ENCODE measurements at regions not wholly inside any gene's neighbourhood (a gene's known extent, or its start where the extent isn't known, plus 50 kb on each side); places are given as distances from the start of the nearest gene placed in this dataset.

DNA sequence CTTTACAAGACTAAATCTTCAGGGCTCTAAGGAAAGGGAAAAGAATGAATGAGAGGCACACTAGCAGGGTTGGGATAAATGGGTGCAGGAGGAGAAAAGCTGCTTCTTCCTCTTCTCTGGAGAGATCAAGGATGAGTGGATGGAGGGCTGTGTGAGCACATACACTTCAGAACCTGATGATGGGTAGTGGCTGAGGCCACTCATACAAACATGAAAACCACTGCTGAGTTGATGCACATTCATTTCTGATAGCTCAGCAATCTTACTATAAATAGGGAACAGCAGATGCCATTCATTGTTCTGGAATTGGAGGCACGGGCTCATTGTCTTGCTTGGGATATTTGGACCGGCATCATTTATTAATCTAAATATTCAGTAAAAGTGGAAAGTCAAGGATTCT, 152.4 kb upstream of the KCTD1 start:
- in situ Hi-C loops (cut with HindIII; ENCODE audit: low sequenced_read_pairs) = no loop called here
- DNase-seq (ENCODE audit: low read depth, low spot score) = no peak
- no peak overlapping the region for H3K4me3 ChIP-seq (ENCODE audit: low read depth, low read length)
- TF ChIP-seq, protein P1, sequence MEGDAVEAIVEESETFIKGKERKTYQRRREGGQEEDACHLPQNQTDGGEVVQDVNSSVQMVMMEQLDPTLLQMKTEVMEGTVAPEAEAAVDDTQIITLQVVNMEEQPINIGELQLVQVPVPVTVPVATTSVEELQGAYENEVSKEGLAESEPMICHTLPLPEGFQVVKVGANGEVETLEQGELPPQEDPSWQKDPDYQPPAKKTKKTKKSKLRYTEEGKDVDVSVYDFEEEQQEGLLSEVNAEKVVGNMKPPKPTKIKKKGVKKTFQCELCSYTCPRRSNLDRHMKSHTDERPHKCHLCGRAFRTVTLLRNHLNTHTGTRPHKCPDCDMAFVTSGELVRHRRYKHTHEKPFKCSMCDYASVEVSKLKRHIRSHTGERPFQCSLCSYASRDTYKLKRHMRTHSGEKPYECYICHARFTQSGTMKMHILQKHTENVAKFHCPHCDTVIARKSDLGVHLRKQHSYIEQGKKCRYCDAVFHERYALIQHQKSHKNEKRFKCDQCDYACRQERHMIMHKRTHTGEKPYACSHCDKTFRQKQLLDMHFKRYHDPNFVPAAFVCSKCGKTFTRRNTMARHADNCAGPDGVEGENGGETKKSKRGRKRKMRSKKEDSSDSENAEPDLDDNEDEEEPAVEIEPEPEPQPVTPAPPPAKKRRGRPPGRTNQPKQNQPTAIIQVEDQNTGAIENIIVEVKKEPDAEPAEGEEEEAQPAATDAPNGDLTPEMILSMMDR (IDR thresholded peaks at IDR 0.05; ENCODE audit: low read depth, low read length) = no peak

DNA sequence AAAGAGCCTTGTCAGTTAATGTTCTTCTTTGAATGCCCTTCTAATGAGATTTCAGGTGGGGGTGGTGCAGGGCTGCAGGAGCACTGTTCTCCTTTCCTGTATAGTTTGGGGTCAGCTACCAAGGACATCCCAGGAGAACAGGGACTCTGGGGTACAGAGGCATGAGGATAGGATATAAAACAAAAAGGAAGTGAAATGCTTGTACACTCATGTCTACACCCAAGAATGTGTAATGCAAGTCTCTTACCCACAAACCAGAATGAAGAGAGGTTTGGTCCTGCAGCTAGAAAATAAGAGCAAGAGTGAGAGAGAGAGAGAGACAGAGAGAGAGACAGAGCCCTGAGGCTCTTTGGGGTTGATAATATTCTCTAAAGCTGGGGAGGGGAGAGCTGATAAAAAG, 151.8 kb upstream of the KCTD1 start:
- no peak overlapping the region for H3K4me3 ChIP-seq (ENCODE audit: low read depth, low read length)
- no peak for DNase-seq (ENCODE audit: low read depth, low spot score)
- in situ Hi-C loops (cut with HindIII; ENCODE audit: low sequenced_read_pairs) = no loop called here

DNA sequence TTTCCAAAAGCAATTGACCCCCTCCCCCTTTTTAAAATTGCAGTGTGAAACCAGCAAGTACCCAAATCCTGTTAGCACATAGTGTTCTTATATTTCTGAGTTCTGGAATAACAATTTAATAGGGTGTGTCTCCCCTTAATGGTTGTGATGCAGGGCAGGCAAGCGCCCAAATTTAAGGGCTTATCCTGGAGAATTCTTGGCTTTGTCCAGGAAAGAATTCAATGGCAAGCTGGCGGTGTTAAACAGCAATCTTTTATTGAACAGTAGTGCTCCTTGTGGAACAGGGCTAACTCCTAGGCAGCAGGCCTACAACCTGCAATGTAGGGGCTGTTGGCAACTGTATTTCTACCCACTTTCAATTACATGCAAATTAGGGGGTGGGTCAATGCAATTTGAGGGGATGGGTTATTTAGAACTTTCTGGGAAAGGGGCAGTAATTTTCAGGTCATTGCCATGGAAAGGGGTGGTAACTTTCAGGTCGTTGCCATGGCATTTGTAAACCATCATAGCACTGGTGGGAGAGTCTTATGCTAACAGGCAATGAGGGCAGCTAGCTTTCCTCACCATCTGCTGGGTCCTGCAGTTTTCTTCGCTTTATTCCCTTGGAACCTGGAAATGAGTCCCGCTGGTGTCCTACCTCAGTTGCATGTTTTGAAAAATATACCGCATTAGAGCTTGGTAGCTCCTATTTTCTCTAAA, 149.0 kb upstream of the KCTD1 start:
- in situ Hi-C loops (cut with HindIII; ENCODE audit: low sequenced_read_pairs) = no loop called here
- no peak for DNase-seq (ENCODE audit: low read depth, low spot score)
- H3K4me3 ChIP-seq (ENCODE audit: low read depth, low read length) = no peak overlapping the region
- TF ChIP-seq, protein P1 (IDR thresholded peaks at IDR 0.05; ENCODE audit: low read depth, low read length) = no peak

More for the DNA sequence above, 151.8 kb upstream of the KCTD1 start:
- TF ChIP-seq, protein P1 (IDR thresholded peaks at IDR 0.05; ENCODE audit: low read depth, low read length) = no peak

DNA sequence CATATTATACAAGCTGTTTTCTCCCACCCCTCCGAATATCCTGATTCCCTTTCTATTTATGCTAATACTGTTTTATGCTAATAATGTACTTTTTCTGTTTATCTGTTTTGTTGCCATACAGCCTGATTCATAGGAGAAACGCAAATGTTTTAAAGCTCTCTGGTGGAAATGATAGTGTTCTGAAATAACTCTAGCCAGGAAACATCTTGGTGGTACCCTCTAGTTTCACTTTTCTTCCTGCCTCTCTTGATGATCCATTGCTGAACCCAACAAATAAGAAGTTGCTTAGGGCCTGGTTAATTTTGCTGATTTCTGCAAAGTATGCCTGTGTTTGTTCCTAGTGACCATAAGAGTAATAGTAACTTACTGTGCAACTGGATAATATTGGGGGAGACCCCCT, 148.4 kb upstream of the KCTD1 start:
- no peak for DNase-seq (ENCODE audit: low read depth, low spot score)
- TF ChIP-seq, protein P1 (IDR thresholded peaks at IDR 0.05; ENCODE audit: low read depth, low read length) = no peak
- in situ Hi-C loops (cut with HindIII; ENCODE audit: low sequenced_read_pairs) = no loop called here
- H3K4me3 ChIP-seq (ENCODE audit: low read depth, low read length) = no peak overlapping the region

DNA sequence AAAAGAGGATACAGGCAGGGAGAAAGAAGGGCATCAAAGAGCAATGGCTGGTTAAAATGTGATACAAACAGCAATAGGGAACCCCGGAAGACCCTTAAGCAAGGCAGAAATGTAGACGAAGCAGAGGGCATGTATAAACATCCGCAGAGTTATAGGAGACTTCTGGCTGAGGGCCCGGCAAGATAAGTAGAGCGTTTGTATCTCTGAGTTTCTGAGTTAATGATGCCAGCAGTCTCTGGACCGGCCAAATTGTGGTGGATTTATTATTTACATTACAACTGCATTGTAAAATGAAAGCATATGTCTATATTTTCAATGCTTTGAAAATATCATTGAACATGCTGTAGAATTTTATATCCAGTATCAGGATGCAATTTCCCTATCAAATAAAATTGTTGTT, 148.0 kb upstream of the KCTD1 start:
- TF ChIP-seq, protein P1 (IDR thresholded peaks at IDR 0.05; ENCODE audit: low read depth, low read length) = no peak
- DNase-seq (ENCODE audit: low read depth, low spot score) = no peak
- in situ Hi-C loops (cut with HindIII; ENCODE audit: low sequenced_read_pairs) = no loop called here
- H3K4me3 ChIP-seq (ENCODE audit: low read depth, low read length) = no peak overlapping the region

DNA sequence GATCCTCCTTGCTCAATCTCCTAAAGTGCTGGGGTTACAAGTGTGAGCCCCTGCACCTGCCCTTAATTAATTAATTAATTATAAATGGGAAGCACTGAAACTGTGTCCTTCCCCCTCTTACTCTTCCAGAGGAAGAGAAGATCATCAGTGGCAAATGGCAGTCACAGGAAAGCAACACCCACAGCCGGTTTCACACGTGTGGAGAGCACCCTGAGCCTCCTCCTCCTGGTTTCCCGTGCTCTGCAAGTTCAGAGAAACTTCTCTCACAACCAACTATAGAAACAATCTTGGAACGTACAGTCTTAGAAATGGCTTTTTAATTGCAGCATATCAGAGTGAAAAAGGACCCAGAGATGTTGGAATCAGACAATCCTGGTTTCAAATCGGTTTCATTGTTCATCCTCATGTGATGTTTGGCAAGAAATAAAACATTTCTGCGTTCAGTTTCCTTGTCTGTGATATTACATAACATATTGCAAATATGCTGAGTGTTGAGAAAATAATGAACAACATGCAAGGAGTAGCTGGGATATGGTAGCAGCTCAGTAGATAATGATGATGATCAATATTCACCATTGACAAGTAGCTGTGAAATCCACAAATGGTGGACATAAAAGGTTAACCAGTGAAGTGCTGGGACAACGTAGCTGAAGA, 141.0 kb upstream of the KCTD1 start:
- no peak for DNase-seq (ENCODE audit: low read depth, low spot score)
- TF ChIP-seq, protein P1 (IDR thresholded peaks at IDR 0.05; ENCODE audit: low read depth, low read length) = no peak
- in situ Hi-C loops (cut with HindIII; ENCODE audit: low sequenced_read_pairs) = no loop called here
- H3K4me3 ChIP-seq (ENCODE audit: low read depth, low read length) = no peak overlapping the region
